ENCODE measurements at regions not wholly inside any gene's neighbourhood (a gene's known extent, or its start where the extent isn't known, plus 50 kb on each side); places are given as distances from the start of the nearest gene placed in this dataset.
"Not testable (repeated sequence)": the region's sequence is repeated elsewhere in the genome, so short reads cannot be mapped to it uniquely, and the experiment has no call there.

DNA sequence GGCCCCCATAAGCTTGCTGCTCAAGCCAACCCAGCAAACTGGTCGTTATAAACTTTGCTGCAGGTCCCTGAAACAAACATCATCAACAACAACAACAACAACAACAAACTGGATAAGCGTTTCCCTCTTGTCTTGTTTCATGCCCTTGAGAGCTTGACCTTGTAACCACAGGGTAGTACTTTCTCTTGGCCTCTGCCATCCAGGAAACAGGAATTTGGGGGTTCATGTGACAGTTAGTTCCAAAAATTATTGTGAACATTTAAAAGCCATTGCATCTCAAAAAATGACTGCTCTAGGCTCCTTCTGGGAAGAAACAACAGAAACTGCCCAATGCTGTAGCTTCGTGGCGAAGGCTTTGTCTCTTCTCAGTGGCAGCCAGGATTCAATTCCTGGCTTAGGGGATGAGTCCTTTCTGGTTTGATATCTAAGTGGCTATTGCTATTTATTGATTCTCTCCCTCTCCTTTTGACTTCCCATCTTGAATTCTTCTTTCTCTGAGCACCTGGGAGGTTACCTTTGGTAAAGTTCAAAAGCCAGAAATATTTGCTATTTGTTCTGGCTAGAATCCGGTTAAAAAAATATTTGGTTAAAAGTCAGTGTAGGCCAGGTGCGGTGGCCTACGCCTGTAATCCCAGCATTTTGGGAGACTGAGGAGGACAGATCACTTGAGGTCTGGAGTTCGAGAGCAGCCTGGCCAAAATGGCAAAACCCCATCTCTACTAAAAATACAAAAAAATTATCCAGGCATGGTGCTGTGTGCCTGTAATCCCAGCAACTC, 52.0 kb upstream of the CPM start:
- no peak for DNase-seq

GRCh38 chr12:68997526-68997925, 64.6 kb upstream of the CPM start:
- not testable (repeated sequence) for DNase-seq

- DNase-seq = no peak
Observed at GRCh38 chr12:68998041-68998440, 65.1 kb upstream of the CPM start.

- DNase-seq = no peak
Observed at GRCh38 chr12:69000074-69000473, 67.1 kb upstream of the CPM start.

- DNase-seq = no peak
Observed at GRCh38 chr12:69000540-69001243, 67.7 kb upstream of the CPM start.

DNA sequence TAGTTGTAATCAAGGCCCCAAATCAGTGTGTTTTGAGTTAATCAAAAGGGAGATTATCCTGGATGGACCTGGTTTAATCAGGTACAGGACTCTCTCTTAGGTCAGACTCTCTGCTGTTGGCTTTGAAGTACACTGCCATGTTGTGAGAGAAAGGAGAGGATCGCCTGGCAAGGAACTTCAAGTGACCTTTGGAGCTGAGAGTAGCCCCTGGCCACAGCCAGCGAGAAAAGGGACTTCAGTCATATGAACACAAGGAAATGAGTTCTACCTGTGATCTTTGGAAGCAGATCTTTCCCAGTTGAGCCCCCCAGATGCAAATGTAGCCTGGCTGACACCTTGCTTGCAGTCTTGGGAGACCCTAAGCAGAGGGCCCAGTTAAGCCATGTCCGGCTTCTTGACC, 68.3 kb upstream of the CPM start:
- no peak for DNase-seq

DNA sequence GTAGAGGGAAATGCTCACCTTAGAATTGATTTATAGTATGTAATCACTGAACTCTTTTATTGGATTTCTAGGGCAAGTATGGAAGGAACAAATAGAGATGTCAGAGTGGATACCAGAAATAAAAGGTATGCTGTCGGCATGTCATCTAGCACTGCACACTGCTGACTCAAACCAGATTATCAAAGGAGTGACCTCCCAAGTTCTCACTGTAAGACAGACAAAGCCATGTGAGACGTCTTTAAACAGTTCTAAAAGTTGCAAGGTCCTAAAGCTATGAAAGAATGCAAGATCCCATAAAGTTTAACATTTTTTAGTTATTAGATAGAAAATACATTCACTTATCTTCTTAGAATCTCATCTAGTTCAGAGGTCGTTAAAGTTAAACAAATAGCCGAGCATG, 70.0 kb upstream of the CPM start:
- DNase-seq = no peak

DNA sequence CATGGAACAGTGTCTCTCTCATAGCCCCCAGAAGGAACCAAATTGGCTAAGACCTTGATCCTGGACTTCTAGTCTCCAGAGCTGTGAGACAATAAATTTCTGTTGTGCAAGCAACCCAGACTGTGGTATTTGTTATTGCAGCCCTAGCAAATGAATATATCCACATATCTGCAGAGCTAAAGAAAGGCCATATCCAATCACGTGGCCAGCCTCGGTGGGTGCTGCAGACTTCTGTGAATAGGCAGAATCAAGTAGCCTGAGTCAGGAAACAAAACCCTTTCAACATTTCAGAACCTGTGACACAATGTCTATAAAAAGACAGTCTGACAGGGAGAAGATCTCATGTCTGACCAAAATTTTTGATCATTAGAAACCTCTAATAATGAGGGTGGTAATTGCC, 71.0 kb upstream of the CPM start:
- DNase-seq = no peak

GRCh38 chr12:69007101-69007854, 74.3 kb upstream of the CPM start:
- peak; percentile 60 to 93 for DNase-seq

GRCh38 chr12:69007855-69008351, 74.9 kb upstream of the CPM start:
- DNase-seq = no peak

GRCh38 chr12:69008520-69008919, 75.5 kb upstream of the CPM start:
- DNase-seq = peak in 1 of 2 experiments; percentile 7

DNA sequence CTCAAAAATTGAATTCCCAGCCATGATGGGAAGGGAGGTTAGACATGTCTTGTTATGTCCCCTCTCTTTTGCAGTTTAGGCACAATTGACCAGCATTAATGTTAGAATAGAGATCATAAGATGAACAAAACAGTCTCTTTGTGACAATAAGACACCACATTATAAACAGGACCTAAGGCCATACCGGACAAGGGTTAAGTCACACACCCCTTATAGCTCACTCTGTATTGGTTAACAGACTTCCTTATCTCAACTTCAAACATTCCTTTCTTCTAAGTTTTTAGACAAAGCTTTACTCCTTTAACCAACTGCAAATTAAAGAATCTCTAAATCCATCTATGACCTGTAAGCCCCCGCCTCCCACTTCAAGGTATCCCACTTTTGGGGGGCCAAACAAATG, 81.1 kb upstream of the CPM start:
- no peak for DNase-seq

DNA sequence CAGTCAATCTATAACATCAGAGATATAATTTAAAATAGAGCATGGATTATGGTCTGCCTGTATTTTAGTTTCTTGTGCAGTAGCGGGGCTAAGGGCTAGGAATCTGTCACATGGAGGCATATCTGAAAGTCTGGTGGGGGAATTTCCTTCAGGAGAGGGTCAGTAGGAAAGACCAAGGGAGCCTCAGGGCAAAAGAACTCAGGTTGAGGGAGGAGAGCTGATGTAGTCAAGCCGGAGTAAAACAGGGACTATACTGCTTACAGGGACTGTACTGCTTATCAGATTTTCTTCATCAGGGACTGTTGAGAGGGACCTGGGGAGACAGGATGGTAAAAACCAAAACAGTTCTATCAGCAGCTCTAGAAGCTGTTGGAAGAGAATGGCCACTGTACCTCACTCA, 82.0 kb upstream of the CPM start:
- no peak for DNase-seq

- DNase-seq = no peak
Observed at GRCh38 chr12:69015831-69016230, 82.9 kb upstream of the CPM start.

DNA sequence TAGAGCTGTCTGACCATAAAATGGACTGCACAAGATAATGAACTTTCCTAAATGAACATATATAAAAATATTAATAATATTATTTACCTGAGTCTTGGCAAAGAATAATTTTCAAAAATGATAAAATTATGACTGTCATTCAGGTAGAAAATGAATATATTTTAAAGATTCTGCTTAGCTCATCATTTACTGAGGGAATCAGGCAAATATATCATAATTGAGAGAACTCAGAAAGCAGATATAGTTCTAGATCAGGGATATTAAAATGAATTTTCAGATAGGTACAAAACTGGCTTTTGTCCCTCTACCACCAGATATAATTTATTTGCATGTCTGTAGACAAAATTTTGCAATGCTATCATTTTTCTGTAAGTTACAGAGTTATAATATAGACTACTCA, 86.1 kb upstream of the CPM start:
- DNase-seq = no peak

GRCh38 chr12:69019910-69020309, 86.9 kb upstream of the CPM start:
- DNase-seq = no peak

- DNase-seq = no peak
Observed at GRCh38 chr12:69022674-69023073, 89.7 kb upstream of the CPM start.

DNA sequence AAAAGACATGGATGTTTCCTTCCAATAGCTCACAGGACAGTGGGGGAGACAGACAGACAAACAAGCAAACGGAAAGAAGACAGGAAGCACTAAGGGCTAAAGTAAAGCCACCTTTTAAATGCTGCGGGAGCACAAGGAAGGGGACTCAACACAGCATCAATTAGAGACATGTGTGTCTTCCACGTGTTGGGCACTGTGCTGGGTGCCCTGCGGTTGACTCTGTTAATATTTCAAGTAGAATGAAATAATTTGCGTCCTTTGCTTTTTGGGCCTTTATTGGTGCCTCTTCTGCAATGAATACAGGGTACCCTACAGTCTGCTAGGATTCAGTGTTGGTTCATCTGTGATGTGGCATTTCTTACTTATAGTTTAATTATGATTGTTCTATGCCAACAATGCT, 90.9 kb upstream of the CPM start:
- DNase-seq = no peak

GRCh38 chr12:69024413-69024812, 91.4 kb upstream of the CPM start:
- DNase-seq = no peak

DNA sequence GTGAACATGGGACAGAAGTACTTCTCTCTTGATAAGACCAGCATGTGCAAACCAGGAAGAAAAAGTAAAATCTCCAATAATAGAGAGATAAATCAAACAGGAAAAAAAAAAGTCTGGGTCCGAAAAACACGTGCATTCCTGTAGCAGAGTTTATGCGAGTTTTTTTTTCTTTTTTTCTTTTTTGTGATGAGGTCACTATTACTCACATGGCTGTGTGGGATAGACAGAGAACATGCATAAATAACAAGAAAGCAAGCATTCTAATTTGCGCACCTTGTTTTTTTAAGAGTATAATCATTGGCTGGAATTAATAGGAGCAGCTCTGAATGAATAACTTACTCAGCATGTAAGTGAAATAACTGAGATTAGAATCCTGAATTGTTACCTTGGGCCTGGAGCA, 91.9 kb upstream of the CPM start:
- no peak for DNase-seq

GRCh38 chr12:69026336-69026735, 93.4 kb upstream of the CPM start:
- DNase-seq = no peak

DNA sequence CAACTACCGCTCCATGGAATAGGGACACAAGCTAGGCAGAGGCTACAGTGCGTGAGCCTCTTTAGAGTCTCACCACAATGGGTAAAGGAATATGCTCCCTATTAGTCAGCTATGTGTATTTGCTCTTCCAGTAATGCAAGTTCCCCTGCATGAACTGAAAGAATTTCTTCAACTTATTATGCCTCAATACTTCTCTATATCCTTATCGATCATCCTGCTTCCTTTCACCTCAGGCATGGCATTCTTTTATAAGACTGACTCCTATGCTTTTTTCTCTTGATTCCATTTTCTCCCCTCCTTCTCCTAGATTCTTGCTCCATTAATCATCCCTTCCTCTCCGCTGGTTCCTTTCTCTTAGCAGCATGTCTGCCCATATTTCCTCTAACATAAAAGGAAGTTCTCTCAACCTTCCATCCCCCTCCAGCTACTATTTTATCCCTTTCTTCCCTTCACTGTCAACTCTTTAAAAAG, 94.5 kb upstream of the CPM start:
- no peak for DNase-seq

DNA sequence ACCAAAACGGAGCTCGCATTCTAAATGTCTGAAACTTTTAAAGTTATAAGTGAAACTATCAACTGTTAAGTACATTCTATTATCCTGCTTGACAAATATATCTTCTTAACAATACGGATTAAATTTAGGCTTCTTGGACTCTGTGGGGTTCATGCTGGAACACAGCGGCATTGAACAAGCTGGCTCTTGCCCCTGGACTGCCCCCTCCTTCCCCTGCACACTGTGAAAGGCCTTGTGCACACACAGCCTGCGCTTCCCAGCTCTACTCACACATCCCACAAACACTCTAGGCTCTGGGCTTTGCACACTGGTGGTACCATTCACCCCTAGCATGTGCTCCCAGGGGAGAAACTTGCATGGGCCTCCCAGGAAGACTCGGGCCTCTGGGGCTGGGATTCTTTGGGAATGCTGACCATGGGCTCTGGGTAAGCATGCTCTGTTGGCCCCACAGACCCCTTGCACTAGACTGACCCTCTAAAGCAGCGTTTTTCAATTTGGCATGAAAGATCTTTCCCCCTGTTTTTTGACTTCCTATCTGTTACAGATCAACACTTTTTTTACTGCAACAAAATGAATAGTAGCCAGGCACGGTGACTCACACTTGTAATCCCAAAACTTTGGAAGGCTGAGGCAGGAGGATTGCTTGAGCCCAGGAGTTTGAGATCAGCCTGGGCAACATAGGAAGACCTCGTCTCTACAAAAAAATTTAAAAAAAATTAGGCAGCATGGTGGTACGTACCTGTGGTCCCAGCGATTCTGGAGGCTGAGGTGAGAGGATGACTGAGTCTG, 96.2 kb upstream of the CPM start:
- DNase-seq = no peak
